ENCODE measurements at regions not wholly inside any gene's neighbourhood (a gene's known extent, or its start where the extent isn't known, plus 50 kb on each side); places are given as distances from the start of the nearest gene placed in this dataset.

DNA sequence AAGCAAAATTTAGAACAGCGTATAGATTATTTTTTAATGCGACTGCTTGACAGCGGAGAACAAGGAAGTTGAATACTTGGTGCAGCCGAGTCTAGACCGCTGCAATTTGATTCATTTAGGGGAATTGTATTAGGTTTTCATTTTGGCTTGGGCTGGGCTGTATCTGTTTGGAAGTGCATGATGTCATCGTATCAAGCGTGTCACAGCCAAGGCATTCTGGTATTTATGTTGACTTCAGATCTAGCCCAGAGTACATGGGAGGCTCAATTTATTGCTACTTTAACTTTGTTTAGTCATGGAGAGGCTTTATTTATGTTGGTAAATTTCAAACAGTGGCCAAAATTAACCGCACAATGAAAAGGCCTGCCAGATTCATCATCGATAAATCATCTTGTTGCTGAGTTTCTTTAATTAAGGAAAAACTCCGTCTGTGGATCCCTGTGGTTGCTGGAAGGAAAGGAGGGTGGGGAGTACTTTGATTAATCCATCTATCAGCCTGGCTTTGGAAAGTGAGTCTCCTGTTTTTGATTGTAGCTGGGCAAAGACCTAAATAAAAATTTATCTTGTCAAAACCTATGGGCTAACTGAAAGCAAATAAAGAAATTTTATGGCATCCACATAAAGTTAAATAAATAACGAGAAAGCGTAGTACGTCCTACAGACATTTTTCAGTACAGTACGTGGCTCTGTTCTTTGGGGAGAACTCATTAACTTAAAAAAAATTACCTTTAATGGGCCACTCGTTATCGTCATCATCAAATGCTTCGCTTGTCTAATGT is 230.4 kb upstream of the SPRED2 start:
- DNase-seq (ENCODE audit: low spot score): no peak
- in situ Hi-C loops (cut with HindIII; ENCODE audit: low sequenced_read_pairs): no loop called here

DNA sequence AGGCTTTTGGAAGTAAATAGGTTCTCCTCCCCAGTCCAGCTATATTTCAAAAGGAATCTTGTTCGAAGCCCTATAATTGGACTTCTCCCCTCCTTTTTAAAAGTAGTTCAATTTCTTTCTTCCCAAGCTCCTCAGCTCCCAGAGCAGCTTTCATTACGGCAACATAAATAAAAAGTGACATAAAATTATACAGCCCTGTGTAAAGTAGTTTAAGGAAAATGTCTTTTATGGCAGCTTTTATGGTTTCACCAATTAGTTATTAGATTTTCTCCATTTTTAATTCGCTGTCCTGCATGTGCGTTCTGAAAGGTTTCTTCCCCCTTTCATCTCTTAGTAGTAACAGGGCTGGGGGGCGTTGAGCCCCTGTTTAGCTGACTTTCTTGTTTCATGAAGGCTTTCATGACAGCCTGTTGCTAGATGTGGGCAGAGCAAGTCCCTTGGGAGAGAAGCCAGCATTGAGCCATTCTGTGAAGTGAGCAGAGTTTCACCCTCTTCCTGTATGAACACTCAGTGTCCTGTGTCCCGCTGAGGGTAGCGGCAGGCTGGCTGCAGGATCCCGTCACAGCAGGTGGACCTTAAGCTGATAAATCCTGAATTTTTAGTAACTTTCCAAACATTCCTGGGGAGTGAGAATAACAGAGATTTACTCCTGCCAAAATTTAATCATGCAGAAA is 229.7 kb upstream of the SPRED2 start:
- in situ Hi-C loops (cut with HindIII; ENCODE audit: low sequenced_read_pairs): no loop called here
- DNase-seq (ENCODE audit: low spot score): no peak

DNA sequence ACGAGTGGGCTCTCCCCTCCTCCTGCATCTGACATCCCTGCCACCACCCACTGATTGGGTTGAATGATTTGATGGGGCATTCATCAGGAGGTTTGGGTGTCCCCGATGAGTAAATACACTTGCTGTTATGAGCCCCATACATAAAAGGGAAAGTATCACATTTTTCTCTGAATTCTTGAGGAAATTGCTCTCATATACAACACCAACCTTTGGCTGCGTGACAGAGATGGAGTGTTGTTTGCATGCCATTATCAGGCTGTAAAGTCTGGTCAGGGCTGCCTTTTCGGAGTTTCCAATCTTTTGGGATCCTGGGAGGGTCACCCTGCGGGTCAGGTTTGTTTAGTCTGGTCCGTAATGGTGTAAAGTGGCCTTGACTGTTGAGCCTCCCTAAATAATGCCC is 227.9 kb upstream of the SPRED2 start:
- DNase-seq (ENCODE audit: low spot score): no peak
- in situ Hi-C loops (cut with HindIII; ENCODE audit: low sequenced_read_pairs): no loop called here

DNA sequence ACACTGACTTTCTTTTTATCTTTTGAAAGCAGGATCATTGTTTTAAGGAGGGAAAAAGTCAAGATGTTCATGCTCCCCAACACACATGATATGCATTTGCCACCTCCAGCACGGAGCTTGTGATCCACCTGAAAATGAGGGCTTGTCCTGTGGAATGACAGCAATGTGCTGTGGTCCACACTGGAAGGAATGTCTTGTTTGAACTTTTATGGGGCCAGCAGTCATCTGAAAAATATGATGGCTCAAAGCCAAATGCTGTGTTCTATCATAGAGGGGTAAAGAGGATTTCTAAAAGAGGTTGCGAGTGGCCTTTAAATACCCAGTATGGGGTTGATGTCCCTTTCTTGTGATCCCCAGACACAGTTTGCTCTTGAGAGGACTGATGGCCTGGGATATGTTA is 226.5 kb upstream of the SPRED2 start:
- in situ Hi-C loops (cut with HindIII; ENCODE audit: low sequenced_read_pairs): no loop called here
- DNase-seq (ENCODE audit: low spot score): no peak

DNA sequence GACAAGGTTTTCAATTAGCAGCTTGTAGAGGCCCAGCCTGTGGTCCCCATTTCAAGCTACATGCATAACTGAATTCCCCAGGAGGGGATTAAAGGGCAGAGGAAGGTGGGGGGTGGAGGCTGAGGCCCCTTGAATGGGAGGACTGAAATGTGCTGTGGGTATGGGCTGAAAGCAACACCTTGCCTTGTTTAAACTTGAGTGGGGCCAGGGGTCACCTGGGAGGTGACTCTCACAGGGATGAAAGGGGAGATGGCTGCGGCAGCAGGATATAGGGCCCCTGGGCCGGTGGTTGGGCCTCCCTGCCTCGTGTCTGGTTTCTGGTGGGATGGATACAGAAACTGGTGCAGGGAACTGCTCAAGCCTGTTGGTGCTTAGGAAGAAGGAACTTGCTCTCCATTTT is 225.9 kb upstream of the SPRED2 start:
- in situ Hi-C loops (cut with HindIII; ENCODE audit: low sequenced_read_pairs): no loop called here
- DNase-seq (ENCODE audit: low spot score): no peak

DNA sequence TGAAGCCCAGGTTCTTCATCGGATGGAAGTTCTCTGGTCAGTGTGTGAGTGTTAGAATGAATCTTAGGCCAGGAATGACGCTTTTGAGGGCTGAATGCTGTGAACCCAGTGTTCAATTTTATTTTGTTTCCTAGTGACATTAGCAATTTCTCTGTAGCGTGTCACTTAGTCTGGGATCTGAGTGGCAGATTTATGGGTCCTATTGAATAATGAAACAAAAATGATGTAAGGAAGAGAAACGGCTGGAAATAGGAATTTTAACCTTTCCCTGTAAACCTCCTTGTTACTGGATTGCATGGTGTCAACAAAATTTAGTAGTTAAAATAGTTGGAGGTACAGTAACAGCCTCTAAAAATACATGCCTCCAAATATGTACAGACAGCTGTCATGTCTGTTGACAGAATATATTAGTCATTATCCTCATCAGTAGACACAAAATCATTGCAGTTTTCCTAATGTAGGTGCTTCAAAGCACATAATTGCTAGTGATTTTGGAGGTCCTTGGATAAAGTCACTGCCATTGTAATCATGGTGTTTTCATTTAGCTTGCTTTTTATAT is 223.8 kb upstream of the SPRED2 start:
- in situ Hi-C loops (cut with HindIII; ENCODE audit: low sequenced_read_pairs): no loop called here
- DNase-seq (ENCODE audit: low spot score): no peak

DNA sequence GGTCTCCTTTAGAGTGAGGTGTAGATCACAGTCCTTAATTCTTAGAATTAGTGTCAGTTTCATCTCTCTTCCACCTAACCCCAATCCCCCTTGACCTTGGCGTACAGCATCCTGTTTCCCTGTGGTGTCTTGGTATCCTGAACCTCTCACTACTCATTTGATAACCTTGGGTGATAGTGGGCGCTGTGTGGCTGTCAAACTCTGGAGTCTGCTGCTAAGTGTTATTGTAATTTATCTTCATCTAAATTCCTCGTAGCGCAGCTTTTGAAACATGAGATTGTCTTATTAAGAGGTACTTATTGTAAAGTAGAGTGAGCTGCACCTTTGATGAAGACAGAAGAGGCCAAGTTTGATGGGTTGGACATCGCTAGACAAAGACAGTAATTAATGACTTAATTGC is 222.6 kb upstream of the SPRED2 start:
- in situ Hi-C loops (cut with HindIII; ENCODE audit: low sequenced_read_pairs): no loop called here
- no peak for DNase-seq (ENCODE audit: low spot score)

DNA sequence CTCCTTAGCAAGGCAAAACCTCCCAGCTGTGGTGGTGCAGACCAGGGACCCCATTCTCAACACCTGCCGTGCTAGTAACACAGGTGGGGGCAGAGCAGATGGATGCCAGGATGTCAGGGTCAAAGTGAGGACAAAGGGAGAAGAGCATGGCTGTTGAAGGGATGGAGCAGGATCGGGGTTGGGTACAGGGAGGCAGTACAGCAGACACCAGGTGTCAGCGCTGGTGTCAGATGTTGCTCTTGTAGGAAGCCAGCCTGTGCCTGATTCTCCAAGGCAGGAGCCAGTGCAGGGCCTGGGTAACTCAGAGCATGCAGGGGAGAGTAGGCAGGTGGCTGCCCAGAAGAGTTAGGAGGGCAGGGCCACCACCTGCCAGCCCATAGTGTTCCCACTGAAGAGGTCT is 222.1 kb upstream of the SPRED2 start:
- DNase-seq (ENCODE audit: low spot score): no peak
- in situ Hi-C loops (cut with HindIII; ENCODE audit: low sequenced_read_pairs): no loop called here

DNA sequence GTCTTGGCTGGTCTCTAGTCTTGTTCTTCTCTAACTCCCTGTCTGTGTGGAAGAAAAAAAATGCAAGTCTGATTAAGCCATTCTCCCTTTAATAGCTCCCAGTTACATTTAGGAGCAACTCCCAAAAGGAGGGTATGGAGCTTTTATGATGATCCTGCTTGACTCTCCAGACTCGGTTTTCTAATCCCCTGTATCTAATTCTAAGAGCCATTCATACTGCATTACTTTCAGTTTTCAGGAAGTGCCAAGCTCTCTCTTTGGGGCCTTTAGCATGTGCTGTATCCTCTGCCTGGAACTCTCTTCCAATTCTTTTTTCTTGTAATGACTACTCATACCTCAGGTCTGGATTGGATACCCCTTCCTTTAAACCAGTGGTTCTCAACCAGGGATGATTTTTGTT is 219.7 kb upstream of the SPRED2 start:
- in situ Hi-C loops (cut with HindIII; ENCODE audit: low sequenced_read_pairs): no loop called here
- DNase-seq (ENCODE audit: low spot score): no peak

DNA sequence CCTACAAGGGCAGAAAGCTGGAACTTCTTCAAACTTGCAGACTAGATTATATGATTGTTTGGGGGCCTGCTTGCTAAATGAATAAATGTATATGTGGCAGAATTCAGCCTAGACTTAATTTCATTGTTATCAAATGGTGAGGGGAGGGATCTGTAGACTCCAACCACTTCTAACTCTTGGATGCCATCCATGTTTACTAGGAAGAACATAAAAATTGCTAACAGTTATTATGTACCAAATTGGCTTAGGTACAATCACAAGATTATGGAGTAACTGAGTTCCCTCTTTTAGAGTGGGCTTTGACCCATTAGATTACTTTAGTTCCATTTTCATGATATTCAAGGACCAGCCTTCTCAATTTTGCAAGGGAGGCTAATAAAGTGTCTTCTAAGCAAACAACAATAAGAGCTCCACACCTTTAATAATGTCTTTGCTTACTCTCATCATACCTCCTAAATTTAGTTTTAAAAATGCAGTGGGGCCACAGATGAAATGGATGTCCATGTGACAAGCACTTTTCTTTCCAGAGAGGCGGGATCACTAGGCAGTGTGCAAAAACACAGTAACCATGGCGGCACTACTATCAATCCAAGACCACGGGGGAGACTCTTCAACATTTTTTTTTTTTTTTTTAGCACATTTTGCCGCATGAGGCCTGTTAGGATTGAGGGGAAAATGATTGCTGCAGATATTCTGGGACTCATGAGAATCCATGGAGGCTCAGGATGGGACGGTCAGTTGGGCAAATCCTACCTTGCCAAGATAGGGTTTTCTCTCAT is 217.6 kb upstream of the SPRED2 start:
- no peak for DNase-seq (ENCODE audit: low spot score)
- in situ Hi-C loops (cut with HindIII; ENCODE audit: low sequenced_read_pairs): no loop called here

DNA sequence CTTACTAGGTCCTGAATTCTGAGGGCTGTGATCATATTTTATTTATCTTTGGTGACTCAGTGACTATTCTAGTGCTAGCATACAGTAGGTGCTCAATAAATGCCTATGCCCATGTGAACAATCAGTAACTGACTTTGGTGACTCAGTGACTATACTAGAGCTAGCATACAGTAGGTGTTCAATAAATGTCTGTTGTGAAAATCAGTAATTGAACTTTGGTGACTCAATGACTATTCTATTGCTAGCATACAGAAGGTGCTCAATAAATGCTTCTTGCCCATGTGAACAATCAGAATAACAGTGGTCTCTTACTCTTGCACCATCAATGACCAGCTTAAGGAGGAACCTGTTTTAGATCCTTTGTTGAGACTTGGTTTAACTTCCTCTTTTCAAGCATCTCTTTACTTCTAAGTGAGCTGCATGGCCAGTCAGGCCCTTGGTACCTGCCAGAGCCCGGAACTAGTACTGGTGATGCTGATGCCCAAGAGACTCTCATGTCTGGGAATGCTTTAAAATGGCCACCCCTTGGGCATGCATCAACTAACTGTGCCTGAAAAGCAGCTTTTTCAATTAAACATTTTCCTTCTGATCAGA is 214.9 kb upstream of the SPRED2 start:
- in situ Hi-C loops (cut with HindIII; ENCODE audit: low sequenced_read_pairs): no loop called here
- no peak for DNase-seq (ENCODE audit: low spot score)

DNA sequence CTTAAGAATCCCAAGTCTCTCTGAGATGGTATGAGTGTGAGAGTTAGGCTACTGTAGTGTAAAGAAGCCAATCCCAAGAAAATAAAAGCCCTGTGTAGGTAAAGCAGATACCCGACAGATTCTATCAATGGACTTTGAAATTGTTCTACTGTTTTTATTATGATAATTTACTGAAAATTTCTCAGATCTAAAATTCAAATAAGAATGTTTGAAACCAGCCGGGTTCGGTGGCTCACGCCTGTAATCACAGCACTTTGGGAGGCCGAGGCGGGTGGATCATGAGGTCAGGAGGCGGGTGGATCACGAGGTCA is 208.3 kb upstream of the SPRED2 start:
- DNase-seq (ENCODE audit: low spot score): no peak
- in situ Hi-C loops (cut with HindIII; ENCODE audit: low sequenced_read_pairs): no loop called here

DNA sequence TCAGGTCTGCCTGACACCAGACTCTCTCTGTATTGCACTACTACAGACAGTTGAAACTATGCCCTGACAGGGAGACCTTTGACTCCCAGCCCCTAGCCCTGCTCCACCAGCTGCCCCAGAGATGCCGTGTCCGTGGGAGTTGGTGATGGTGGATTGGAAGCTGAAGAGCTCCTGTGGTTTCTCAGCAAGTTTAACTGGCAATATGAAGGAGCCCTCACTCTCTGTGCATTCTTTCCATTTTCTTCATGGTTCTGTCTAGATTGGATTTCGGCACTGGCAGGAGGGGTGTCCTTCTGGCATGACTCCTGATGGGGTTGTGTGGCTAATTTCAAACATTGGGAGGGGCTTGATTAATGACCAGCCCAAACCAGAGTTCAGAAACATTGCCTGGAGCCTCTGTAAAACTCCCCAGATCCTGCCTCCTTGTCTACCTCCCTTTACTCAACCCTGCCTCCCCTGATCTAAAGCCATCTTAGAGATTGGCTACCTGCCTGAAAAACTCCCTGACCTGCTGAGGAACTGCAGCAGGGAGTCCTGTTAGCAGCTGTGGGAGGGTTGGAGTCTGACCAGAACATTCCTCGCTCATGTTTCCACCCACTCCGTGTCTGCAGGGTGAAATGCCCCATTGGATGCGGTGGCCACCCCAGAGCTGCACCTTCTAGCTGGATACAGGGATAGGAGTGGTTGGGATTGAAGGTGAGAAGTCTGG is 206.9 kb upstream of the SPRED2 start:
- DNase-seq (ENCODE audit: low spot score): peak; percentile 4
- in situ Hi-C loops (cut with HindIII; ENCODE audit: low sequenced_read_pairs): no loop called here

DNA sequence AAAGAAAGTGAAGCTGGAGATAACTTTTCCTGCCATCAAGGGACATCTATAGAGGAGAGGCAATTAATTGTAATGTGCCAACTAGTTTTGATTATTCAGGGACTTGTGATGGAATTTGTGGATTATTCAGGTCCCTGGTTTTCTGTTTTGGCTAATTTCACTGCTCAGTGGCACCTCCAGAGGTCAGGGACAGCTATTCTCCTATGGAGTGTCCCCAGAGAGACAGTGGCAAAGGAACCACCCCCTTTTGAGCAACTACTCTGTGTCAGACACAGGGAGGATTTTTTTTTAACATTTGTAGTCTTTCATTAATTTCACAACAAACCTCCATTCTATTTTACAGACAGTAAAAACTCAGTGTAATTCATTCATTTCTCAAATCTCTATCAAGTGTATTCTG is 206.0 kb upstream of the SPRED2 start:
- in situ Hi-C loops (cut with HindIII; ENCODE audit: low sequenced_read_pairs): no loop called here
- DNase-seq (ENCODE audit: low spot score): no peak

DNA sequence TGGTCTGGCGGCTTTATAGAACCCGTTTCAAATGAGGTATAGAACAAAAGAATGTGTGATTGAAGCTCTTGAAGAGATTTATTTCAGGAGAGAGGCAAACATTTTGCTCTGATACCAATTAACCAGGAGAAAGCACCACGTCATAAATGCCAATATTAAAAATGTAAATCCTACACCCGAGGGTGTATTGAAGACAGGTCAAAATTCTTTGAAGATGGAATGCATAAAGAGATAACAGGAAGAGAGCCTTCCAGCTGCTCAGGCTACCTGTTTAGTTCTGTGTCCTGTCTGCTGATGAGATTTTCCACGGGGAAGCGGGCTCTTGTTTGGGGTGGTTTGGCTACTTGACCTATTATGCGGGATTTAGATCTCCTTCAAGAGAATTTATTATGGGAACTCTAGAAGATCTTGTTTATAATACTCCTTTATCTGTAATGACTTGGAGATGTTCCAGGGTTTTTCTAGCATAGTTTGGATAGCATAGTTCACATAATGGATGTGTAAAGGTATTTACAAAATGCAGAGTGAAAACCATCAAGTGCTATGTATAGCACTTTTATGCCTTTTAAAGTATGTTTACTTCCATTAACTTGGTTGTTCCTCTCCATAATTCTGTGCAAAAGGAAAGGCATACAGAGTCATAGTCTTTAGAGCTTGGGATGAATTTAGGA is 204.5 kb upstream of the SPRED2 start:
- in situ Hi-C loops (cut with HindIII; ENCODE audit: low sequenced_read_pairs): no loop called here
- DNase-seq (ENCODE audit: low spot score): no peak

DNA sequence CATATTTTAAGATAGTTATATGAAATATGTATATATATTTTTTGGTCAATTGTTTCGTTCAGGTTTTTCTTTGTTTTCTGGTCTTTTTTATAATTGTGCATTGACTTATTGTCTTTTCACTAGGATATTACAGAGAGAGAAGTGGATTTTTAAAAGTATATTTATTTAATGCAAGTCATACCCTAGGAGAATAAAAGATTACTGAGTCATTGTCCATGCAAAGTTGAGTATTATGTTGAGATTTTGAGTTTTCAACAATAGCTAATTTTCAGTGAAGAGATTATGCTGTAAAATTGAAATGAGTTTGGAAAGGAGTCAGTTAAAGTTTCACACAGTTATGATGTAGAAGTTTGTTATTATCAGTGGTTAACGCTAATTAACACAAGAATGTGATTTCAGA is 203.6 kb upstream of the SPRED2 start:
- no peak for DNase-seq (ENCODE audit: low spot score)

DNA sequence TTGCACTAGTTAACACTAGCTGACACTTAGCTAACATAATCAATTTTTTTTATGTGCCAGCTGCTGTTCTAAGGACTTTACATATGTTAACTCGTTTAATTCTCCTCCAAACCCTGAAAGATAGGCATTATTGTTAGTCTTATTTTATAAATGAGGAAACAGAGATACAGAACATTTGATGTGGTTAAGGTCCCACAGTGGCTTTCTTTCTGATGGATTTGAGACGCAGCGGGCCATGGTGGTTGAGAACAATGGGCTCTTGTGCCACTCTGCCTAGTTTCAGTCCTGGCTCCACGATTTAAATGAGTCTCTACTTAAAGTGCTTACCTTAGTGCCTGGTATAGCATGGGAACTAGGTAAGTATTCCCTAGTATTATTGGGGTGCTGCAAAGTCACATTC is 201.9 kb upstream of the SPRED2 start:
- DNase-seq (ENCODE audit: low spot score): no peak
- in situ Hi-C loops (cut with HindIII; ENCODE audit: low sequenced_read_pairs): no loop called here

More for the DNA sequence above, 203.6 kb upstream of the SPRED2 start:
- in situ Hi-C loops (cut with HindIII; ENCODE audit: low sequenced_read_pairs): no loop called here

DNA sequence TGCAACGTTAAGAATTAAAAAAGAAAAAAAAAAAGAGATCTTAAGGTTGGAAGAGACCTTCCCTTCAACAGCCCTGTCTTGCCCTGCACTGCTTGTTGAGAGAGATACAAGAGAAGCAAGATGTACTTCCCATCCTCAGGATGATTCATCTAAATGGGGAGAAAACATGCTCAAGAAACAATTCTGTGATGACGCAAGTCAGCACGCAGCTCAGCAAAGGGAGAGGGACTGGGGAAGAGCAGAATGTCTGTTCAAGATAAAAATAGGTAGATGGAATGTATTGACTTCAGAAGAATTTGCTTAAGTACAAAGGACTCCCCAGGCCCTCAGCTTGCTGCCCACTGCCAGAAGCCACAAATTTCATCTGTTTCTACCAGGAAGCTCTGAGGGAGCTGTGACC is 198.2 kb upstream of the SPRED2 start:
- in situ Hi-C loops (cut with HindIII; ENCODE audit: low sequenced_read_pairs): no loop called here
- no peak for DNase-seq (ENCODE audit: low spot score)

DNA sequence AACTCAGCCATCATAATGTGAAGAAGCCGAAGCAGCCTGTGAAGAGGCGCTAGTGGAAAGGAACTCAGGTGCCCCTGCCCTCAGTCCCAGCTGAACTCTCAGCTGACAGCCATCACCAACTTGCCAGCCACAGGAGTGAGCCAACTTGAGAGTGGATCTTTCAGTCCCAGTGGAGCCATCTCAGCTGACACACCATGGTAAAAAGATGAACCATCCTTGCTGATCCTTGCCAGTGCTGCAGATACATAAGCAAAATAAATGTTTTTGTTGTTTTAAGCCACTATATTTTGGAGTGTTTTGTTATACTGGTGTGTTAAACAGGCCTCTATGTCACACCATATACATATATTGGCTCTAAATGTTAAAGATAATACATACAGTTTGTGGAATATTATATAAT is 195.8 kb upstream of the SPRED2 start:
- in situ Hi-C loops (cut with HindIII; ENCODE audit: low sequenced_read_pairs): no loop called here
- DNase-seq (ENCODE audit: low spot score): no peak
